AG04450 (cell line): ENCODE measurements at regions not wholly inside any gene's neighbourhood (a gene's known extent, or its start where the extent isn't known, plus 50 kb on each side); places are given as distances from the start of the nearest gene placed in this dataset.

Experiments
- CTCF ChIA-PET: fragments of 300-600, 350-600 bp; formaldehyde crosslinking; extraction: SDS; loops from one replicate; lab custom pipeline; 2022; ENCODE audit warnings: antibody characterized with exemption, inconsistent platforms; lab: Charles Lee
- POLR2A ChIA-PET: fragments of 350-600 bp; formaldehyde crosslinking; extraction: SDS; loops from one replicate; lab custom pipeline; 2021; ENCODE audit warnings: antibody characterized with exemption, inconsistent platforms; lab: Yijun Ruan, JAX
- DNase-seq: peaks from one replicate; pipeline ENCODE4 v3.0.0-alpha.2; 2011; ENCODE audit warnings: low read depth, low spot score
- H3K27ac ChIP-seq: one replicate; pipeline ENCODE4 v1.5.1; 2012; ENCODE audit warnings: low read depth, low read length, control low read depth
- H3K27me3 ChIP-seq: one replicate; pipeline ENCODE4 v1.6.0; 2012; ENCODE audit warnings: low read length; ENCODE audit not compliant: control insufficient read depth, insufficient read depth
- H3K4me3 ChIP-seq: 2 replicates; pipeline ENCODE4 v1.5.1; 2011; ENCODE audit warnings: mild to moderate bottlenecking, low read depth, low read length, control low read depth
- H3K9me3 ChIP-seq: 2 replicates; pipeline ENCODE4 v1.5.1; 2012; ENCODE audit warnings: low read length; ENCODE audit not compliant: control insufficient read depth, insufficient read depth
- CTCF ChIP-seq: IDR thresholded peaks from 2 replicates; pipeline ENCODE4 v1.5.1; 2011; ENCODE audit warnings: low read depth, low read length, control low read depth, inconsistent platforms

- DNase-seq: no peak
- Histone ChIP-seq H3K4me3 (no peak overlapping the region), H3K9me3 (no peaks in the 10 kb centered on the region), H3K27me3 (peaks cover 3% of the 10 kb centered on the region), H3K27ac (no peak overlapping the region)
- TF ChIP-seq CTCF: no peak
- ChIA-PET POLR2A (no interaction called here), CTCF (interaction anchor here (0.7 to 2.0 kb wide), 3 partner anchors 7 to 547 kb away, joined by 3 to 8 read pairs (median 5); no protein-coding TSS in a partner anchor)
Observed at GRCh38 chr3:159271799-159272512, 470.1 kb downstream of the MFSD1 start.

GRCh38 chr3:159273070-159273469 lies 471.2 kb downstream of the MFSD1 start:
- no peak for TF ChIP-seq CTCF
- H3K27me3 ChIP-seq: peaks cover 3% of the 10 kb centered on the region
- CTCF ChIA-PET: interaction anchor here (1.9 to 2.0 kb wide), 2 partner anchors 9 to 13 kb away, joined by 5 to 8 read pairs; no protein-coding TSS in a partner anchor
- no peak overlapping the region for H3K4me3 ChIP-seq
- DNase-seq: no peak
- no peaks in the 10 kb centered on the region for H3K9me3 ChIP-seq
- no peak overlapping the region for H3K27ac ChIP-seq
- POLR2A ChIA-PET: no interaction called here

GRCh38 chr3:159273608-159274007 lies 471.8 kb downstream of the MFSD1 start:
- ChIA-PET CTCF (interaction anchor here (1.9 to 2.0 kb wide), 2 partner anchors 9 to 14 kb away, joined by 5 to 8 read pairs; no protein-coding TSS in a partner anchor), POLR2A (no interaction called here)
- no peak for DNase-seq

GRCh38 chr3:159275741-159276140 lies 473.9 kb downstream of the MFSD1 start:
- CTCF ChIA-PET: no interaction called here
- POLR2A ChIA-PET: no interaction called here
- H3K27ac ChIP-seq: no peak overlapping the region
- DNase-seq: no peak
- no peaks in the 10 kb centered on the region for H3K27me3 ChIP-seq
- TF ChIP-seq CTCF: no peak
- no peak overlapping the region for H3K4me3 ChIP-seq
- no peaks in the 10 kb centered on the region for H3K9me3 ChIP-seq

More at GRCh38 chr3:159273608-159274007, 471.8 kb downstream of the MFSD1 start:
- H3K27ac ChIP-seq: no peak overlapping the region
- no peaks in the 10 kb centered on the region for H3K27me3 ChIP-seq
- no peaks in the 10 kb centered on the region for H3K9me3 ChIP-seq
- no peak for TF ChIP-seq CTCF
- H3K4me3 ChIP-seq: no peak overlapping the region

- Histone ChIP-seq H3K27ac (no peak overlapping the region), H3K27me3 (no peaks in the 10 kb centered on the region), H3K9me3 (no peaks in the 10 kb centered on the region), H3K4me3 (no peak overlapping the region)
- TF ChIP-seq CTCF: no peak
- ChIA-PET POLR2A (no interaction called here), CTCF (interaction anchor here (1.1 kb wide), 1 partner anchor 17 kb away, joined by 4 read pairs; no protein-coding TSS in a partner anchor)
- DNase-seq: no peak
Observed at GRCh38 chr3:159277814-159278213, 476.0 kb downstream of the MFSD1 start.
